ENCODE measurements at regions not wholly inside any gene's neighbourhood (a gene's known extent, or its start where the extent isn't known, plus 50 kb on each side); places are given as distances from the start of the nearest gene placed in this dataset.

DNA sequence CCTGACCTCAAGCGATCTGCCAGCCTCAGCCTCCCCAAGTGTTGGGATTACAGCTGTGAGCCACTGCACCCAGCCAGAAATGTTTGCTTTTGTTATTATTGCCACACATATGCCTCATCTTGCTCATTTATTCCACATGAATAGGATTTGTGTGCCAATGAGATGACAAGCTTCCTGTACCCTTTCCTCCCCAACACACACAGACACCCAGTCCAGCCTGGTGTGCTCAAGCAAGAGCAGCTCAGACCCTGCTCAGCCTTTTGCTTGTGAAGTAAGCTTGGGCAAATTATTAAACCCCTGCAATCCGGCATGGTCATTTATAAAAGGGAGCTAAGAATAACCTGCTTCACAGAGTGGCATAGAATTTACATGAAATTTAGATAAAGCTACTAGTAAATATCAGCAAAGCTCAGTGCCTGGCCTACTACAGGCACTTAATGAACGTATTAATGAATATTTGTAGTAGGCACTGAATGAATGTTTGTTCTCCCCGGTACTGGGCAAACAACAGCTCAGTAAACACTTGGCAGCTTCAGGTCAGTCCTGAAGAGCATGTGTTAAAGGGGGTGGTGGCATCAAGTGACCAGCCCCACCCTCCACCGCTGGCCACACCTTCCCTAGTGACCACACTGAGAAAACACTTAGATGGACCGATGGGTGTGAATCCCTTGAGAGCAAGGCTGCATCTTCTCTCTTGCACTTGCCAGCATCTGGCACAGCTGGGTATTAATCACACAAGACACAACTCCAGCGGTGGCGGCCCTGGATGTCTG, 280.2 kb downstream of the SRBD1 start:
- no peak overlapping the region for H3K4me3 ChIP-seq (ENCODE audit: low read depth, low read length)
- TF ChIP-seq POLR2A (IDR thresholded peaks at IDR 0.05; ENCODE audit: extremely low read depth, insufficient read length), result no peak
- TF ChIP-seq CTCF (IDR thresholded peaks at IDR 0.05; ENCODE audit: low read depth, low read length), result no peak
- TF ChIP-seq MYC (IDR thresholded peaks at IDR 0.05; ENCODE audit: low read depth, low read length), result no peak
- TF ChIP-seq MAX (IDR thresholded peaks at IDR 0.05; ENCODE audit: low read depth, low read length), result no peak
- no peak for DNase-seq (ENCODE audit: low read depth)

DNA sequence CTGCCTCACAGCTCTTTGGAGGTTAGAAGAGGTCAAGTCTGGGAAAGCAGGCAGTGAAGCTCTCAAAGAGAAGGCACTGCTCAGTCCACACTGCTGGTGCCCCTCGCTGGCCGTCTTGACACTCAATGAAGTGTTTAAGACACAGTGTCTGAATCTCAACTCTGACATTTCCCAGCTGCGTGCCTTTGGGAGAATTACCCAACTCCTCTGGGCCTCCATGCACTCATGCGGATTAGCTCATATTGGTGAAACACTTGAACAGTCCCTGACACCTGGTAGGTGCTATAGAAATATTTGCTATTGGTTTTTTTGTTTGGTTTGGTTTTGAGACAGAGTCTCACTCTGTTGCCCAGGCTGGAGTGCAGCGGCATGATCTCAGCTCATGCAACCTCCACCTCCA, 281.0 kb downstream of the SRBD1 start:
- no peak overlapping the region for H3K4me3 ChIP-seq (ENCODE audit: low read depth, low read length)

GRCh38 chr2:45329045-45329677, 281.9 kb downstream of the SRBD1 start:
- TF ChIP-seq MAX (IDR thresholded peaks at IDR 0.05; ENCODE audit: low read depth, low read length) (no peak), CTCF (IDR thresholded peaks at IDR 0.05; ENCODE audit: low read depth, low read length) (peak; percentile 2)
- no peak overlapping the region for H3K4me3 ChIP-seq (ENCODE audit: low read depth, low read length)
- peak; percentile 47 for DNase-seq (ENCODE audit: low read depth)

More for the DNA sequence above, 281.0 kb downstream of the SRBD1 start:
- DNase-seq (ENCODE audit: low read depth), result no peak
- TF ChIP-seq MYC (IDR thresholded peaks at IDR 0.05; ENCODE audit: low read depth, low read length) (no peak), POLR2A (IDR thresholded peaks at IDR 0.05; ENCODE audit: extremely low read depth, insufficient read length) (no peak), MAX (IDR thresholded peaks at IDR 0.05; ENCODE audit: low read depth, low read length) (no peak), CTCF (IDR thresholded peaks at IDR 0.05; ENCODE audit: low read depth, low read length) (no peak)

DNA sequence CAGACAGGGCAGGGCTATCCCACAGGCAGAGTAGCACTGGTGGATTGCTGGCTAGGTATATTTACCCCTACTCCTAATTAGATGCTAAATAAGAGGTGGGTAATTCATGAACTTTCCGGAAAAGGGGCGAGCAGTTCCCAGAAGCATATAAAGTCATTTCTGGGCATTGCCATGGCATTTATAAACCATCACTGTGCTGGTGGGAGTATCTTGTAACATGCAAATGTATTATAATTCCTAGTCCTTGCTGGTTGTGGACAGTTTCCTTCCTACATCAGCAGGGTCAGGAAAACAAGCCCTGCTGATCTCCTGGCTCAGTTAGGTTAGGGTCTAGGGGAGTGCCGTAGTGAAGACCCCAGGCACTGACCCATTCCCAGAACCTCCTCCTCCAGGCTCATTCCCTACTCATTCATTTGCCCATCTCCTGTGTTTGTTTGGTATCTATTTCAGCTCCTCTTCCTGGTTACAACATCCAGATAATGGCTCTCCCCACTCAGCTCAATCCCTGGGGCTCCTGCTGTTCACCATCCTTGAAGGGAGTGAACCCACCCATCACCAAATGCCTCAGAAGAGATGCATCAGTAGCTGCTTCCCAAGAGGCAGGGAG, 282.7 kb downstream of the SRBD1 start:
- H3K4me3 ChIP-seq (ENCODE audit: low read depth, low read length), result no peak overlapping the region
- no peak for DNase-seq (ENCODE audit: low read depth)
- no peak for TF ChIP-seq MYC (IDR thresholded peaks at IDR 0.05; ENCODE audit: low read depth, low read length)
- TF ChIP-seq POLR2A (IDR thresholded peaks at IDR 0.05; ENCODE audit: extremely low read depth, insufficient read length), result no peak
- TF ChIP-seq CTCF (IDR thresholded peaks at IDR 0.05; ENCODE audit: low read depth, low read length), result no peak
- TF ChIP-seq MAX (IDR thresholded peaks at IDR 0.05; ENCODE audit: low read depth, low read length), result no peak

GRCh38 chr2:45323344-45323743, 287.7 kb downstream of the SRBD1 start:
- peak; percentile 27 for DNase-seq (ENCODE audit: low read depth)
- H3K4me3 ChIP-seq (ENCODE audit: low read depth, low read length), result no peak overlapping the region
- TF ChIP-seq POLR2A (IDR thresholded peaks at IDR 0.05; ENCODE audit: extremely low read depth, insufficient read length), result no peak
- no peak for TF ChIP-seq MAX (IDR thresholded peaks at IDR 0.05; ENCODE audit: low read depth, low read length)
- no peak for TF ChIP-seq CTCF (IDR thresholded peaks at IDR 0.05; ENCODE audit: low read depth, low read length)
- TF ChIP-seq MYC (IDR thresholded peaks at IDR 0.05; ENCODE audit: low read depth, low read length), result no peak

Data from NB4 (cell line).